NOMO-1 (cell line): ENCODE measurements at regions not wholly inside any gene's neighbourhood (a gene's known extent, or its start where the extent isn't known, plus 50 kb on each side); places are given as distances from the start of the nearest gene placed in this dataset.

Experiments
- DNase-seq, 2 experiments: peaks; one replicate each; lab custom pipeline; 2025; ENCODE audit not compliant: unreplicated experiment in 2 of 2; lab: John Stamatoyannopoulos, UW

GRCh38 chr5:143761663-143762062, 50.3 kb upstream of the HMHB1 start:
- DNase-seq, result no peak

DNA sequence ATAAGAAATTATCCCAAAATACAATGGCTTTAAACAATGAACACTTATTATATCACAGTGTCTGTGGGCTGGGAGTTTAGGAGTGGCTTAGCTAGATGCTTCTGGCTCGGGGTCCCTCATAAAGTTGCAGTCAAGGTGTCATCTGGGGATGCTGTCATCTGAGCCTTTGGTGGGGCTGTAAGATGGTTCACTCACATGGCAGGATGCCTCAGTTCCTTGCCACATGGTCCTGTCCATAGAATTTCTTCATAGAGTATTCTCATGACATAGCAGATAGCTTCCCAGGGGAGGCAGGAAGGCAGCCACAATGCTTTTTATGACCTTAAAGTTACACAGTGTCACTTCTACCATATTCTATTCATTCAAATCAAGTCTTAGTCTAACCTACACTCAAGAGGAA, 51.2 kb upstream of the HMHB1 start:
- no peak for DNase-seq

- DNase-seq, result no peak
Observed at GRCh38 chr5:143760131-143760505, 51.8 kb upstream of the HMHB1 start.

GRCh38 chr5:143759396-143760130, 52.4 kb upstream of the HMHB1 start:
- no peak for DNase-seq

DNA sequence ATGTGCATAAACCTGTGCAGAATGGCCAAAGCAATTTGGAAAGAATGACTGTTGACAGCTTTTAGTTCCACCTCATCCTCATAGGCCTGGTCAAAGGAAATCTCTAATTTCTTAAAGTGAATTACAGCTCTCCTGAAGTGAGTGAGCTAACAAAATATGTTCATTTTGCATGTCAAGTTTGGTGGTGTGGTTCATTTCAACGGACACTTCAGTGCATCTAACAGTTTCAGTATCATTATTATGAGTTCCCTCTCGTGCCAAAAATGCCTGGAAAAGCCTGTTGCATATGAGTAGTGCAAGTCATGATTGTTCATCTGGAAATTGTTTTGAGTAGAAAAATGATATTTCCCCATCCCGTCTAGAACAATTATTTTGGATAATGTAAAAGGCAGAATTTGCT, 53.2 kb upstream of the HMHB1 start:
- no peak for DNase-seq

DNA sequence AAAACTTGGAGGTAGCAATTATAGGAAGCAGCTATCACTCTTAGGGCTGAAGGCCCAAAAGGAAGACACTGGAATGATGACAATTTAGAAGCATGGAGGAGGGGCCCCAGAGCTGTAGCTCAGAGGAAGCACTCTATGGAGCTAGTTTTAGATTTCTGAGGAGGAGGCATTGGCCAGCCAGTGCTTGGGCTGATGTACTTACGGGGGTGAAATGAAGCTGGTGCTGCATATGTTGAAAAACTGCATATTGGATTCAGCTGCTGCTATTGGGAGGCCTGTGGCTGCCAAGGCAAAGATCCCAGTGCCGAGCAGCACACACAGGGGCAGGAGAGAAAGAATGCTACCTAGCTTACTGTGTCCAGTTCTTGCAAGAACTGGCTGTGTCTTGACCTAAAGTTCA, 53.9 kb upstream of the HMHB1 start:
- DNase-seq, result no peak

GRCh38 chr5:143757116-143757515, 54.8 kb upstream of the HMHB1 start:
- no peak for DNase-seq

GRCh38 chr5:143755966-143756365, 56.0 kb upstream of the HMHB1 start:
- no peak for DNase-seq

DNA sequence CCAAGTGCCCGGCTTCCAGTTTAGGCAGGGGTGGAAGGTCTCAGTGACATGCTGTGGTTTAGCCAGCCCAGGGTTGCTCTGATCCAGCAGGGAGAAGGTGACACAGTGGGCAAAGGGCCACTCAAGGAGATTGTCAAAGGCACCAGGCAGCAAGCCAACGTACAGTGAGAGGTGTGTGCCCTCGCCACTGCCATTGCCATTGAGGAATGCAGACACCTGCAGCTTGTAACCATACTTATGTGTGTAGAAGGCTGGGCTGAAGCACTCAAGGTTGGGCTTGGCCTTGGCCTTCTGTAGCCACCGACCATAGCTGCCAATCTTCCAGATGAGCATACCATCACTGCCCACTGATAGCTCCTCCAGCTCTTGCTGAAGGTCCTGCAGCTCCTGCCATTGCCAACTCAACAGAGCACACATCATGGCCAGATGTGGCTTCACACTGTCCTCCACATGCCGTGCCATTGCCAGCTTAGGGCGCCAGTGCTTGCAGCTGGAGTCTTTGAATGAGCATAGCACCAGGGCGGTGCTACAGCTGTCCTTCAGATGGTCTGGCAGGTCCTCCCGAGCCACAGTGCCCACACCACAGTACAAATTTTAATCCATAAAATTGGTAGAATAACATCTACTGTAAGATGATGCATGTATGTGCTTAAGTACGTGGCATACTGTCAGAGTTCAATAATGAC, 59.7 kb upstream of the HMHB1 start:
- DNase-seq, result no peak

DNA sequence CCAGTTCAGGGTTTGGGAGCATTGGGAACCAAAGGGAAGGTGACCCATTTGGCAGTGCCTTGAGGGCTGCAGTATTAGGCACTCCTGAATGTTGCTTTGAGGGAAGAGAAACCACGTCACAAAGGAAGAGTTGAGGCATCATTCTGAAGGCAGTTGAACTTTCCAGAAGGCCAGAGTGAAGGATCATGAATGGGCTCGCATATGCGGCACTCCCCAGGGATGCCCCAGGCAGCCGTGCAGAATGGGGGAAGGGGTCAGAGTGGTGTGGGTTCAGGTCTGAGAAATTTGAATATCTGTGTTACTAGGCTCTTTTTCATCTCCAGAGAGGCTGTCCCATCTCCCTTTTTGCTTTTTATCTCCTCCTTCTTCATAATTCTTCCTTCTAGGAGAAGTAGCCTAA, 60.6 kb upstream of the HMHB1 start:
- no peak for DNase-seq

GRCh38 chr5:143749581-143750205, 62.3 kb upstream of the HMHB1 start:
- no peak for DNase-seq

DNA sequence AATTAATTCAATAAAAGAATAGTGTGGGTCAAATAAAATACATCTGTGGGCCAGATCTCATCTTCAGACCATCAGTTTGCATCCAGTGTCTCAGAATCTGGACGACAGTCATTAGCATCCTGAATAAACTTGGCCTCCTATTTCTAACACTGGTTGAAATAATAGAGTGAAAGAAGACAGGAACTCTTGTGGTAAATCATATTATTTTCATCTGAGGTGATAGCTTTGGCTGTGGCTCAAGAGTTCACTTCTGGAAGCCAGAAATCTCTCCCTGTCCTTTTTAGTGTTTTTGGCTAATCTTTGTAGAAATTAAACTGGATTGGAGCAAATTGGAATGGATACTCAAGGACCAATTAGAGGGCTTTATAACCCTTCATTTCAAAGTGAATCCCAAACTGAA, 63.4 kb upstream of the HMHB1 start:
- no peak for DNase-seq

GRCh38 chr5:143742951-143743350, 69.0 kb upstream of the HMHB1 start:
- DNase-seq, result no peak

- peak; percentile 60 to 72 for DNase-seq
Observed at GRCh38 chr5:143741421-143741820, 70.5 kb upstream of the HMHB1 start.

DNA sequence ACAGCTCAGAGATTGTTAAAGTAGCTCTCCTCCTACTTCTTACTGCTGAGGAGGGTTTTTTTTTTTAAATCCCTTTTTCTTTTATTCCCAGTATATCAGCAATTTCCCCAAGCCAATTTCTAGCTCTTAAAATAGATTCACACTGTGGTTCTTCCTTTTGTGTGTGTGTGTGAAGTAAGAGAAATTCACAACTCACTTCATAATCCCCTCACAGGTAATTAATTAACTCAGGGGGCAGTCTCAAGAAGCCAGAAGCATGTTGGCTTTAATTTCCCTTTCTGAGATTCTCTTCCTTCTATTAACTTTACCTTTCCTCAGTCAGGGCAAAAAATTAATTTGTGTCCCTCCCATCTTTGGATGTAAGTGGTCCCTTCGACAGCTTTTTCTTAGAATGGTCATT, 71.0 kb upstream of the HMHB1 start:
- DNase-seq, result no peak

- no peak for DNase-seq
Observed at GRCh38 chr5:143739746-143740145, 72.2 kb upstream of the HMHB1 start.

- DNase-seq, result no peak
Observed at GRCh38 chr5:143738417-143739401, 73.3 kb upstream of the HMHB1 start.

DNA sequence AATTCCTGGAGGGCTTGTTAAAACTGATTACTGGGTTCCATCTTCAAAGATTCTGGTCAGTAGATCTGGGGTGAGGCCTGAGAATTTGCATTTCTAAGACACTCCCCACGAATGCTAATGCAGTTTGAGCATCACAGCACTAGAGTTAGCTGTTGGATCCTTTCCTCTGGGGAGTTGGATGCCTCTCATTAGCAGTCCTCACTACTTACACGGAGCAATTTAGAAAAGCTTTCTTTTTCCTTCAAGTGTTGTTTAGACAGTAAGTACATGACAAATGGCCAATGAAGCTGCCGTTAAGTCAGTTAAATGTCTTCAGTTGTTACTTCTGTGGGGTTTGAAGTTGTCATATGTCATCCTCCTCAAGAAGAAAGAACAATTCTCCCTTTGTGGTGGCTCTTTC, 74.9 kb upstream of the HMHB1 start:
- DNase-seq, result no peak

DNA sequence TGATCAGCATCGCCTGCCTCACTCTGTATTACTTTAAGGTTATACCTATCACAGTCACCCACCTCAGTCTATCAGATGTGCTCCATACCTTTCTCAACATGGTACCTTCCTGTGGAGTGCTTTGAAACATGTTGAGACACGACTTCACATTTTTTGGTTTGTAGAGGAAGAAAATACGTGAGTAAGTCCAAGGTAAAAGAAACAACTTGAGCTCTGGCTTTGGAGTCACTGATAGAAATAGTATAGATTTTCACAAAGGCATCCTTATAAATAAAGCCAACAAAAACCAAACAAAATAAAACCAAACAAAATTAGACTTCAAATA, 77.5 kb upstream of the HMHB1 start:
- no peak for DNase-seq

DNA sequence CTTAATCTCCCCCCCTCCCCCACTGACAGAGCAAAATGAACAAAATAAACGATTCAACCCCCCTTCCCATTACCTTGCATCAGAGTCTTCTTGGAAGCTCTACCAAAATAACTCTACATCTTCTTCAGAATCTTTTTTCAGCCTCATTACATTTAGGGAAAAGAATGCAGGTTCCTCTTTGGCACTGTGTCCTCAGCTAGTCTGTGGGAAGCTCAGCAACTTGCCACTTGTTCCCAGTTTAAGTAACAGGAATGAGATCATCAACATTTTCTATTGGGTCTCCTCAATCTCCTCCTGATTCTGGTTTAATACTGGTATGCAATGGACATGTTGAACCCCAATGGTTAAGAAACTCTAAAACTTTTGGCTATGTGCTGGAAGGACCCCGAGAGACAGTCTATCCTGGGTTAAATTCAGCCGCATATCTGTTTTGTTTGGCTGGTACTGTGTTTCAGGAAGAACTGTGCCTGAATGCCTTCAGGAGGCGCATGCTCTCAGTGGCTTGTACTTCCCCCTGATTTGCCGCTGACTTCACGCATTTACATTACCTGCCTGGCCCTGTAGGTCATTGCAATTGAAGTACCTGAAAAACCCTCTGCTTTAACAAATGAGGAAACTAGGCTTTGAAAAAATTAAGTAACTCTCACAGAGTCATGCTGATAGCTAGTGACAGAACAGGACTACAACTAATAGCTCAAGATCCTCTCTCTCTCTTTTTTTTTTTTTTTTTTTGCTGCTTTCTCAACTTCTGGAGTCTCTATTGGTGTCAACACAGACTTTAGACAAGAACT, 78.1 kb upstream of the HMHB1 start:
- no peak for DNase-seq
